AG04450 (cell line): ENCODE measurements at regions not wholly inside any gene's neighbourhood (a gene's known extent, or its start where the extent isn't known, plus 50 kb on each side); places are given as distances from the start of the nearest gene placed in this dataset. TPM values are rescaled to one million over a fixed set of nuclear protein-coding genes. Genes with fewer than 3 reads are reported as not detected.

Experiments
- CTCF ChIA-PET: fragments of 300-600, 350-600 bp; formaldehyde crosslinking; extraction: SDS; loops from one replicate; lab custom pipeline; 2022; ENCODE audit warnings: antibody characterized with exemption, inconsistent platforms; lab: Charles Lee
- POLR2A ChIA-PET: fragments of 350-600 bp; formaldehyde crosslinking; extraction: SDS; loops from one replicate; lab custom pipeline; 2021; ENCODE audit warnings: antibody characterized with exemption, inconsistent platforms; lab: Yijun Ruan, JAX
- DNase-seq: peaks from one replicate; pipeline ENCODE4 v3.0.0-alpha.2; 2011; ENCODE audit warnings: low read depth, low spot score
- H3K27ac ChIP-seq: one replicate; pipeline ENCODE4 v1.5.1; 2012; ENCODE audit warnings: low read depth, low read length, control low read depth
- H3K27me3 ChIP-seq: one replicate; pipeline ENCODE4 v1.6.0; 2012; ENCODE audit warnings: low read length; ENCODE audit not compliant: control insufficient read depth, insufficient read depth
- H3K4me3 ChIP-seq: 2 replicates; pipeline ENCODE4 v1.5.1; 2011; ENCODE audit warnings: mild to moderate bottlenecking, low read depth, low read length, control low read depth
- H3K9me3 ChIP-seq: 2 replicates; pipeline ENCODE4 v1.5.1; 2012; ENCODE audit warnings: low read length; ENCODE audit not compliant: control insufficient read depth, insufficient read depth
- small RNA-seq: library from RNA; depleted of rRNA; stranded (forward); fragments of <200 nt; gene quantifications from one replicate; pipeline ENCODE3, GENCODE V24; 2012; ENCODE audit warnings: low read depth; ENCODE audit not compliant: insufficient read length
- TF ChIP-seq, protein P1 (sequence below): IDR thresholded peaks from 2 replicates; pipeline ENCODE4 v1.5.1; 2011; ENCODE audit warnings: low read depth, low read length, control low read depth, inconsistent platforms

DNA sequence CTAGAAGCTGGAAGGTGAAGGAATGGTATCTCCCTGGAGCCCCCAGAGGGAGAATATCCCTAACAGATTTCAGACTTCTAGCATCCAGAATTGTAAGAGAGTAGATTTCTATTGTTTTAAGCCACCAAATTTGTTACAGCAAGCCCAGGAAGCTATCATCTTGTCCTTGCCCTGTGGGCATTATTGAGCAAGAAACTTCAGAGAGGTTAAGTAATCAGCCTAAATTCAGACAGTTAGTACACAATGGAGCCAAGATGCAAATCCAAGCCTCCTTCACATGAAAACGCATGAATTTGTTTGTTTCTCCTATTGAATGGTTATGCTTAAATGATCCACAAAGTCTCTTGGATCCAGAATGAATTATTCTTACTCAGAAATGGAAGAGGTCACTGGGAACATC is 55.2 kb upstream of the TRIB2 start:
- POLR2A ChIA-PET, result no interaction called here
- CTCF ChIA-PET, result no interaction called here
- no peak for DNase-seq

DNA sequence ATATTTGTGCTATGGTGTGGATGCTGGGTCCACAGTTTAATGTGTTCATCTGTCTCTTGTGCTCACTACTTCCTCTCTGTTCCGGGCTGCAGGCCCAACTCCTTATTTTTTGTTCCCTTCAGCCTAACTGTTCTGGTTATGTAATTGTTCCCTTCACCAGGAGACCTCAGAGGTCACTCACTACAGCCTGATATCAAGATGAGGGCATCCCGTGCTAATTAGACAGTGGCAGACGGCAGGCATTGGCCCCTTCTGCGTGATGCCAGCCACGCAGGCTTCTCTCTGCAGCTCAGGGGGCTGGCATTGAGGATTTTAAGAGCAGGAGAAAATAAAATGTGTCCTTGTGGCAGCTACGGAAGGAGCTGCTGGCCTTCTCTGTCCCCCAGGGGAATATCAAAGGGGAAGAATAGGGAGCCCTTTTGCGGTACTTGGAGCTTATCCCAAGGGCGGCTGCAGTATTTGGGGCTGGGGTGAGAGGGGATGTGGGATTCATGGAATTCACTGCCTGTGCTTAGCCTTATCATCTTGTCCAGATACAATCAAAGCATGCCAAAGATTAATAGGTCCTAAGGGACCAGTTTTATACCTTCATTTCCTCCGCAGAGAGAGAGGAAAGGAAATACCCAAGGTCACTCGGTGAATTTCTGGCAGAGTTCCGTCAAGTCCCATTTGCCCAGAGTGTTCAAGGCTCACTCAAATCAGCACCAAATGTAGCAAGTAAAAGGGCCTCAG is 53.3 kb upstream of the TRIB2 start:
- POLR2A ChIA-PET, result no interaction called here
- Histone ChIP-seq H3K4me3 (no peak overlapping the region), H3K27me3 (no peaks in the 10 kb centered on the region), H3K9me3 (no peaks in the 10 kb centered on the region; the same call in 1 of the 2 replicates), H3K27ac (no peak overlapping the region)
- DNase-seq, result no peak
- CTCF ChIA-PET, result no interaction called here
- TF ChIP-seq, protein P1, sequence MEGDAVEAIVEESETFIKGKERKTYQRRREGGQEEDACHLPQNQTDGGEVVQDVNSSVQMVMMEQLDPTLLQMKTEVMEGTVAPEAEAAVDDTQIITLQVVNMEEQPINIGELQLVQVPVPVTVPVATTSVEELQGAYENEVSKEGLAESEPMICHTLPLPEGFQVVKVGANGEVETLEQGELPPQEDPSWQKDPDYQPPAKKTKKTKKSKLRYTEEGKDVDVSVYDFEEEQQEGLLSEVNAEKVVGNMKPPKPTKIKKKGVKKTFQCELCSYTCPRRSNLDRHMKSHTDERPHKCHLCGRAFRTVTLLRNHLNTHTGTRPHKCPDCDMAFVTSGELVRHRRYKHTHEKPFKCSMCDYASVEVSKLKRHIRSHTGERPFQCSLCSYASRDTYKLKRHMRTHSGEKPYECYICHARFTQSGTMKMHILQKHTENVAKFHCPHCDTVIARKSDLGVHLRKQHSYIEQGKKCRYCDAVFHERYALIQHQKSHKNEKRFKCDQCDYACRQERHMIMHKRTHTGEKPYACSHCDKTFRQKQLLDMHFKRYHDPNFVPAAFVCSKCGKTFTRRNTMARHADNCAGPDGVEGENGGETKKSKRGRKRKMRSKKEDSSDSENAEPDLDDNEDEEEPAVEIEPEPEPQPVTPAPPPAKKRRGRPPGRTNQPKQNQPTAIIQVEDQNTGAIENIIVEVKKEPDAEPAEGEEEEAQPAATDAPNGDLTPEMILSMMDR, result no peak

More for the DNA sequence above, 55.2 kb upstream of the TRIB2 start:
- TF ChIP-seq, protein P1, result no peak
- H3K27me3 ChIP-seq, result no peaks in the 10 kb centered on the region
- H3K4me3 ChIP-seq, result no peak overlapping the region
- no peaks in the 10 kb centered on the region; the same call in 1 of the 2 replicates for H3K9me3 ChIP-seq
- H3K27ac ChIP-seq, result no peak overlapping the region

DNA sequence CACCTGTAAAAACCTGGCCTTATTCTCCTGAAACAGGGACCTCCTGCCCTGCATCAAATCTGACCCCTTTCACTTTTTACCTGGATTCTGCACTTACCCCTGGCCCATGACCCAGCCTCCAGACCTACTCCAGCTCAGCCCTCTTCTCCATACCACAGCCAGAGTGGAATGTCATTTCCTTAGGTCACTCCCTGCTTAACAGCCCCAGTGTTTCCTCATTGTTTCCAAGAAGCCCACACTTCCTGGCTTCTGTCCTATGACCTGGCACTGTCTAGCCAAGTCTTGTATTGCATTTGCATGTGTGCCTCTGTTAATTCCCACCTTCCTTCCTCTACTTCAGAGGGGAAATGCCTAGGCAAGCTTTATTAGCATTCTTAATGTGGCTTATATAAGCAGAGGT is 51.4 kb upstream of the TRIB2 start:
- H3K9me3 ChIP-seq, result no peaks in the 10 kb centered on the region; the same call in 1 of the 2 replicates
- no peaks in the 10 kb centered on the region for H3K27me3 ChIP-seq
- POLR2A ChIA-PET, result no interaction called here
- TF ChIP-seq, protein P1, result no peak
- H3K27ac ChIP-seq, result no peak overlapping the region
- no peak for DNase-seq
- H3K4me3 ChIP-seq, result no peak overlapping the region
- CTCF ChIA-PET, result no interaction called here

DNA sequence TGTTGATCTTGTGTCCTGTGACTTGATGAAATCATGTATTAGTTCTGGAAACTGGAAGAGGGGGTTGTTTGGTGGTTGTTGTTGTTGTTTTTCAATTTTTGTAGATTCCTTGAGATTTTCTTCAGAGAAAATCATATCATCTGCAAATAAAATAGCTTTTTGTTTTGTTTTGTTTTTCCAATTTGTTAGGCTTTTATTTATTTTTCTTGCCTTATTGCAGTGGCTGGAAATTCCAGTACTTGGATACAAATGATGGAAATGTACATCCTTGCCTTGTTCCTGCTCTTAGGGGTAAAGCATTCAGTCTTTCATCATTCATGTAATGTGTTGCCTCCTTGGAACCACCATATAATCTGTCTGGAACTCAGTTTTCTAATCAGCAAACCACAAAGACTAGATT is 50.3 kb upstream of the TRIB2 start:
- TF ChIP-seq, protein P1, result no peak
- no peak for DNase-seq
- no peaks in the 10 kb centered on the region for H3K27me3 ChIP-seq
- no peaks in the 10 kb centered on the region; the same call in 1 of the 2 replicates for H3K9me3 ChIP-seq
- H3K27ac ChIP-seq, result no peak overlapping the region
- no peak overlapping the region for H3K4me3 ChIP-seq
- CTCF ChIA-PET, result no interaction called here
- POLR2A ChIA-PET, result interaction anchor here (0.7 kb wide), 1 partner anchor 107 kb away, joined by 3 read pairs; no protein-coding TSS in a partner anchor

Small RNA genes lying in the stretch of these regions (small RNA-seq; reads per million reads assigned to genes)
- gene MIR3681 (not detected), gene RF00093 (not detected), gene RNU6-843P (not detected)
